GM19035 (cell line): ENCODE measurements at regions not wholly inside any gene's neighbourhood (a gene's known extent, or its start where the extent isn't known, plus 50 kb on each side); places are given as distances from the start of the nearest gene placed in this dataset.
"Not testable (repeated sequence)": the region's sequence is repeated elsewhere in the genome, so short reads cannot be mapped to it uniquely, and the experiment has no call there.

Experiments used
- ATAC-seq: cut with Tn5 transposase; IDR thresholded peaks from one replicate; pipeline ENCODE4 v1.9.1; 2021; ENCODE audit not compliant: unreplicated experiment

DNA sequence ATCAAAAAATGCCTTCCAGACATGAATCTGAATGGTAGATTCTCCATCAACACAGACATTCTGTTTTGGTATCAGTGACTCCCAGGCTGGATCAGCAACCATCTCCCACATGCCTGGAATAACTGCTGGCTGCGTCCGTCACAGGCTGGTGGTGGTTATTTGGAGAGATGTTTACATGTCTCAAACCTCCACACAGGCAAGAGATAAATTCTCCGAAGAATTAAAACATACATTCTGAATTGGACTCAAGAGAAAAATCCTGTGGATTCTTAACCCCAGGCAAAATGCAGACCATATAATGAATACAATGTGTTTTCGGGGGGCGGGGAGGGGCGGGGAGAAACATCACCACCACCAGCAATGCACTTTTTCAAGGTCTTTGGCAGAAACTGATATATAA lies 108.2 kb downstream of the THBS2 start:
- no peak for ATAC-seq

DNA sequence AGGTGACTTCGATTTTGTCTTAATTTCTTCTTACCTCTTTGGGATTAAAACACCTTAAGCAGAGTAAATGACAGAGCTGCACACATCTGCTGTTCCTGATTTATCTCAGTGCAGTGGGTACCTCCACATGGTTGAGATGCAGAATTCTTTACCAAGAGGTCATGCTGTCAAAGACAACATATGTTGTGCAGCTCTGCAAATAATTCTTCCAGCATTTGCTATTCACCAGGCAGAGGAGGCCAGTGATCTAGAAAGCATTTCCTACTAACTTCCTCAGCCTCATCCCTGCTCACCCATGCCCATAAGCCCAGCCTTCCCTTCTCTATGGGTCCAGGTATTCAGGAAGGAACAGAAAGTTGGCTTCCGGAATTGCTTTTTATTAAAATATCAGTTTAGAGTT lies 109.3 kb downstream of the THBS2 start:
- ATAC-seq = no peak

DNA sequence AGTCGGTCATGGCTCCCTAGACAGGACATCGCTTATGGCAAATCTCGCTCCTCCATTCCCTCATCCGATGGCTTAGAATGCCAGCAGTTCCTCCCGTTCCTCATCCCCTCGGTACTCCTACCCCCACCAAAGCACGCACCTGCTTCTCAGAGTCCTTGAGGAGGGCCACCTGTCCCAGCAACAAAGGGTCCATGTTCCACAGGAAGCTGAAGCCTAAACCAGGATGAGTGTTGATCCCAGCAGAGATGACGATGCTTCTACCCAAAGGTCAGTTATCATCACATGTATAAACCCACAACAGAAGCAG lies 111.2 kb downstream of the THBS2 start:
- no peak for ATAC-seq

DNA sequence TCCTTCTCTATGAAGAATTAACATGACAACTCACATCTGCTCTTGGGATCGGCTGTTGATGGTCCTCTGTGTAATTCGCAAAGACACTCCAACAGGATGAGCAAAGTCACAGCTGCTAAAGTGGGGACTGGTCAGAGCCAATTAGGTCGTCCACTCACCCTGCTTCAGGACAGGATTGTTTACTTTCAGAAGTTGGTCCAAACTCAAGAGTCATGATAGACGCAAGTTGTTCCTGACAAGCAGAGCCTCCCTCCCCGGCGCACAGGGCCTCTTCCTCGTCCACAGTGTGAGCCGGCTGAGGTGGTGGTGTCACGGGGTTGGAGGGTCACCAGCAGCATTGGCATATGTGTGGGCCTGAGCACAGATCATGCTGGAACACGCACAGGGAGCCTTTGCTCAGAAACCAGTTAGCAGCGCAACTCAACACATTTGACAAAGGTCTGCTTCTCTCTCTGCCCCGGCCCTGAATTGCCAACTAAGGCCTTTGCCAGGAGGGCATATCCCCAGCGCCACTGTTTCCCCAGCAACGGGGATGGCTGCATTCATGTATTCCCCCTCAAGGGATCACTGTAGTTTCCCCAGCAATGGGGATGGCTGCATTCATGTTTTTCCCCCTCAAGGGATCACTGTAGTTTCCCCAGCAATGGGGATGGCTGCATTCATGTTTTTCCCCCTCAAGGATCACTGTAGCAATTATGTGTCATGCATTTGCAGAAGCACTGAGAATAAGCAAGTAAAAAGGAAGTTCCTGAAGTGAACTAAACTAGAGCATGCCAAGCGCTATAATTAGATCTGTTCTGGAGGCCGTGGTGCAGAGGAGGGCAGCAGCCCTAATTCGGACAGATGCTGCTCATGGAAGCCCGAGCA lies 111.7 kb downstream of the THBS2 start:
- ATAC-seq = no peak

DNA sequence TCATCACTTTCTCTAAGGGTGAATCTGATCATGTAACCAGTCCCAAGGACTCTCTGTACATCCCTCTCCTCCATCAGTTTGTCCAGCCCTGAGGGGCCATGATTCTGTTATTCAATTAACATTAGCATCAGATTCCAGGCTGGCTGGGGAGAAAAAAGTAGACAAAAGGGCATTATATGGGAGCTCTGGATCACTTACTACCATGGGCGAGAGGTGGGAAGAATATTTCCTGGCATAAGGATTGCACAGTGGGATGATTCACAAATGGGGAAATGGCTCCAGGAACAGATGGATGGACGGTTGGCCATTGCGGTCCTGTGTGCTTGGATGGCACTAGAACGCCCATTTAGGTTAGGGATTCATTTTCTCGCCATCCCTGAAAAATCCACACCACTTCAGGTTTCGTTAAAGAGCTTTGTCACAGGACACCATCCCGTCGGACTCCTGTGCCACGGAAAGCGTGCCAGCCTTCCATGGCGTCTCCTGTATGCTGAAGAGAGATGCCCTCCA lies 112.6 kb downstream of the THBS2 start:
- no peak for ATAC-seq

DNA sequence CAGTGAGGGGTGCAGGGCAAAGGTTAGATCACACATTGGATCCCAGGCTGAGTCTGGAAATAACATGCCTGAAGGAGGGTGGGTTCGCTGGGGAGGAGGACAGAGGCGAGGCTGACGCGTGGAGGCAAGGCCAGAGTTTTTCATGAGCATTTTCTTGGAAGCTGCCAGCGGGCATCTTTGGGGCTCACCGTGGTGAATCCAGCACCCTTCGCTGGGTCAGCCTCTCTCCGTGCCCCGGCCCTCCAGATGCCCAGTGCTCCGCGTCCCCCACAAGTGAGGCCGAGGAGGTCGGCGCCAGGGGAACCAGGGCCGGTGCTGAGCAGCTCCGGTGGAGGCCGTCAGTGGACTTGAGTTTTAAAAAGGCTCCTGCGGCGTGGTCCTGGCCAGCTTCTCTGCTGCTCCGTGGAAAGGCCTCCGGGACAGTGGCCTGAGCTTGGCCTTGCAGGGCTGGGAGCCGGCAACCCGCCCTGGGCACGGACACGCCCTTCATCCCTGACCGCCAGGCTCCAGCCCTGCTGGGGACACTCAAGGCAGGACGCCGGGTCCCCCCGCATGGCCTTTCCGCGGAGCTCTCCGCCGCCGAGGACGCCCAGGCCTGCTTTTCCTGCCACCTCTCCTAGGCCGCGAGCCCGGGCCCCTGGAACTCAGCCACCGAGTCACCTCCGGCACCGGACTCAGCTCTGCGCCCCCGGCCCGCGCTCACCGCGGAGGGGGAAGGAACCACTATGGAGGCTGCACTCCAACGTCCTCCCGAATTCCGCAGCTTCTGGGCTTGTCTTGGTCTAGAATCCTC lies 114.3 kb downstream of the THBS2 start:
- no peak for ATAC-seq

DNA sequence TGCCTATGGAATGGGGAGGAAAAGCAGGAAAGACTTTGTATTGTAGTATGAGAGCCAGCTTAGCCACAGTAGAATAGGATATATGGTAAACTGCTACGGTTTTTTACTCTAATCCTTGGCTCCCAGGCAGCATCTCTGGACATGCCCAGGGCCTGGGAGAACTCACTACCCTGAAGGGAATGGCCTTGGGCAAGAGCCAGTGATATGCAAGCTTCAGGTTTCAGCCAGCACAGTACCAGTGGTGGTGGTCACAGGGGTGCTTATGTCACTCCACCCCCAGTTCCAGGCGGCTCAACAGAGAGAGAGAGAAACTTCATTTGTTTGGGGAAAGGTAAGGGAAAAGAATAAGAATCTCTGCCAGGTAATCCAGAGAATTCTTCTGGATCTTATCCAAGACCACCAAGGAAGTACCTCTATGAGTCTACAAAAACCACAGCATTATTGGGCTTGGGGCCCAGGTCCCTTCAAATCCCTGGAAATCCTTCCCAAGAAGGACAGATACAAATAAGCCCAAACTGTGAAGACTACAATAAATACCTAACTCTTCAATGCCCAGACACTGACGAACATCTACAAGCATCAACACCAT lies 121.2 kb downstream of the THBS2 start:
- ATAC-seq = no peak

DNA sequence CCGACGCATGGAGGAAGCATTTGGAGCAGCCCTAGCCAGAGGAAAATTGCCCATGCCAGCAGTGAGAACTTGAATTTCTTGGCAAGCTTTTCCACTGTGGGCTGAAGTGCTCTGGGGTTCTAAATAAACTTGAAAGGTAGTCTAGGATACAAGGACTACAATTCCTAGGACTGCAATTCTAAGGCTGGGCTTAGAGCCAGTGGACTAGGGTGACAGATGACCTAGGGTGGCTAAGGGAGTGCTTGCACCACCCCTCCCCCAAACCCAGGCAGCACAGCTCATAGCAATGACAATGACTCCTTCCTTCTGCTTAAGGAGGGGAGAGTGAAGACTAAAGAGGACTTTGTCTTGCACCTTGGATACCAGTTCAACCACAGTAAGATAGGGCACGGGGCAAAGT lies 122.3 kb downstream of the THBS2 start:
- no peak for ATAC-seq

DNA sequence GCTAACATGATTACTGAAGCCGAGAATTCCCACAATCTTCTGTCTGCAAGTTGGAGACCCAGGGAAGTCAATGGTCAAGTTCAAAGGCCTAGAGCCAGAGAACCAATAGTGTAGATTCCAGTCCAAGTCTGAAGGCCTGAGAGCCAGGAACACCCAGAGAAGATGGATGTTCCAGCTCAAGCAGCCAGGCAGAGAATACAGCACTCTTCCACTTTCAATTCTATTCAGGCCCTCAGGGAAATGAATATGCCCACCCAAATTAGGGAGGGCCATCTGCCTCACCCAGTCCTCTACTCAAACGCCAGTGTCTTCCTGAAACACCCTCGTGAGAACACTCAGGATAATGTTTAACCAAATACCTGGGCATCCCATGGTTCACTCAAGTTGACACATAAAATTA lies 123.5 kb downstream of the THBS2 start:
- no peak for ATAC-seq

DNA sequence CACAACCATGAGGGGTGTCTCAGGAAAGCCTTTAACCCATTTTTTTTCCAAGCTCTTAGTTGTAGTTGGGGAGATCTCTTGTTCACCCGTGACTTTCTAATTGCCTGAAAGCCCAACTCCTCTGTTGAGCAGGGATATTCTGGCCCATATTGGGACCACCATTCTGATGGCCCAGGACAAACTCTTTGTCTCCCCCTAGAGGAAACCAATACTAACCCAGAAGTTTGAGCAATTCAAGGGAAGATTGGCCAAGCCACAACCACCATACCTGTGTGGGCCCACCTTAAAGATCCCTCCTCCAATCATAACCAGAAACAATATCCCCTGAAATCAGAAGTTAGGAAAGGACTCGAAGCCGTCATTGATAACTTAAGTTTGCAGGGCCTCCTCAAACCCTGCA lies 132.6 kb downstream of the THBS2 start:
- ATAC-seq = no peak

DNA sequence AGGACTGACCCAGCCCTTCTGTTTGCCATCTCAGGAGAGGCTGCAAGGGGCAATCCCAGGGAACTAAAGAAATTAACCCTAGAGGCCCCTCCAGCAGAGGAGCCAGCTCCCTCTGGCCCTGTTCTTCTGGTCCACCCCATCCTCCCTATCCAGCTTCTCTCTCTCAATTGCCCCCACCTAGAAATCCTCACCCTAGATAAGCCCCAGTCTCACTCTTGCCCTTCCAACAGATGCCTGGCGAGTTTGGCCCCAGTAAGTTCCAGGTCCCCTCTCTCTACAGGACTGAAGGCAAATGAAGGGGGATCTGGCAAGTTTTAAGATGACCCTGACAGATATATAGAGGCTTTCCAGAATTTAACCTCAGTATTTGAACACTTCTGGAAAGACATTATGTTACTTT lies 134.0 kb downstream of the THBS2 start:
- ATAC-seq = no peak

DNA sequence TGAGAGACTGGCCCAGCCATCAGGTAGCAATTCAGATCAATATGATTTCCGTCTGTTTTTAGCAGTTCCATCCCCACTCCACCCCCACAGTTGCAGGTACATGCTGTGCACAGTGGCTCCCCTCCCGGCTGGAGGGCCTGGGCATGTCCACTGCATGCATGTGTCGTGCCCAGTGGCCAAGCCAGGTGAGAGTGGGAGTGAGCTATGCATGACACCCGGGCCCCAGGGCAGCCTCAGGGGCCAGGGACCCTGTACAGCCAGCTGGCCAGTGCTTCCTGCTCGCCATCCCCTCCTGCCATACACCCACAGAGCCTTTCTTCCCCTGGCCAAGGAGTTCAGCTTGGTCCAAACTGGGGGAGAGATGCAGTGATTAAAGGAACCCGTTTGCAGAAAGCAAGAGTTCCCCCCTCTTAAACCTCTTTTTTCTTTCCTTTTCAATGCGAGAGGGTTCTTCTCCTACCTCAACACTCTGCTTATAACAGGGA lies 135.3 kb downstream of the THBS2 start:
- ATAC-seq = no peak

DNA sequence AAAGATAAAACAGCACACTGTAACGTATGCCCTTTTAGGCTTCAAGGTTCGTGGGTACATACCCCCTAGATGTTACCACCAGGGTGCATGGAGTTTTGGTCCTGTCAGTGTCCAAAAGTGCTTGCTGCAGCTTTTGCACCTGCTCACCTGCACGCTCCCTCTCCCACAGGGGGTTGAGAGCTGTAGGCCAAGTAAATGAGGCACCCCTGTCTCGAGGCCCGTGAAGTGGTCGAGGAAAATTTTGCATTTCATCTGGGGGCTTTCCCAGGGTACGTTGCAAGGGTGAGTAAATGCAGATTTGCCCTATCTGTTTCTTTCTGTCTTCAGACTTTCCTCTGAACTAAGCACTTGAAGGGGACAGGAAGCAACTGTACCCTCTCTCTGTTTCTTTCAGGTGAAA lies 136.0 kb downstream of the THBS2 start:
- no peak for ATAC-seq

DNA sequence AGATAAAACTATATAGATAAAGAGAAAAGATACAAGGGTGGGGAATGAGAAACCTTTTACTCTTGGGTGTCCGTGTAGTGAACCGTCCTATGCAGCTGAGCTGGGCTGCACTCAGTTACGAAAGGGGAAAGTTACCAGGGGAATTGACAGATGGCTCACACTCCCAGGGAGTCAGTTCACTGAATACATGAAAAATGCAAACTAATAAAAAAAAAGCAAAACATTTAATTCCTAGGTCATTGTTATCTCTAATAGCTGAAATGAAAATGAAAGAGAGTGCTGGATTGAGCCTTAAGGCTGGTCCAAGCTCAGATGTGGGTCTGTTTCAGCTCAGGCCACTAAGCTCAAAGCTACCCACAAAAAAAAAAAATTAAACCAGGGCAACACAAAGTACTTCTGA lies 138.0 kb downstream of the THBS2 start:
- no peak for ATAC-seq

DNA sequence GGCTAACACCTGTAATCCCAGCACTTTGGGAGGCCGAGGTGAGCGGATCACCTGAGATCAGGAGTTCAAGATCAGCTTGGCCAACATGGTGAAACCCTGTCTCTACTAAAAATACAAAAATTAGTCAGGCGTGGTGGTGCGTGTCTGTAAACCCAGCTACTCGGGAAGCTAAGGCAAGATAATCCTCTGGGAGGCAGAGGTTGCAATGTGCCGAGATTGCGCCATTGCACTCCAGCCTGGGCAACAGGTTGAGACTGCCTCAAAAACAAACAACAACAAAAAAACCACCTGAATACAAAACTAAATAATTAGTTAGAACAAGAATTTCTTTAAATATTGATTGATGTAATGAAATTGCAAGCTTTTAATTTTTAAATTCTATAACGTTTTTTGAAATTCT lies 139.0 kb downstream of the THBS2 start:
- ATAC-seq = not testable (repeated sequence)

DNA sequence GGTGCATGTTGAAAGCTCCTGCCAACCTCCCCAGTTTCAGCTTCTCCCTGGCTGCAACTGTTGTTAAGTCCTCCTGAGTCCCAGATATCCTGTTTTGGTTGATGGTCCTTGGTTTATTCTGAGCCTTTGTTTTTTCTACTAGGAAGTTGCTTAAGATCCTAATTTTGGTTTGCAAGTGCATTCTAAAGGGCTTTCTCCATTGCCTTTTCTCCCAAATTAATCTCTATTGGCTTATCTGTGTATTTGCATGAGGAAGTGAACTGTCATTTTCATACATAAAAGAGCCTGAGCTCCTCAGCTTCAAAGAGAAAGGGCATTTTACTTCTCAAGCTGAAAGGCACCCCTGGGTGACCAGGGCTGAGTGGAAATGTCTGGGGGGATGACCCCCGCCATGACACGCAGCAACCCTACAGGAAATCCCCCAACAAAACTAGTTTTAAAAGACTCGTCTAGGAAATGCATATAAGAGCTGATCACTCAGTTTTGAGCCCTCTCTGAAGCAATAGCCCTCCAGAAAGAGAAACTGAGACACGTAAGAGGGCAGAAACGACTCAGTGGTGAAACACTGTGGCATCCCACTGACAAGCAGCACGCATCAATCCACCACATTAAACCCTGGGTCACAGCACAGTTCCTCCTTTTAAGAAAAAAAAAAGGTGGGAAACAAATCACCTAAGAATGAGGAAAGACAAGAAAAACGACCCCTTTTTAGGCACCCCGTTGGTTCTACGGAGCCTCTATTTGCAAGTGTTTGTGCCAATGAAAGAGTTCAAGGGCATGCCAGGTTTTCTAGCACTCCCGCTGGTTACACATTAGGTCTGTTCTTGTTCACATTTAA lies 140.9 kb downstream of the THBS2 start:
- peak; percentile 83 for ATAC-seq

DNA sequence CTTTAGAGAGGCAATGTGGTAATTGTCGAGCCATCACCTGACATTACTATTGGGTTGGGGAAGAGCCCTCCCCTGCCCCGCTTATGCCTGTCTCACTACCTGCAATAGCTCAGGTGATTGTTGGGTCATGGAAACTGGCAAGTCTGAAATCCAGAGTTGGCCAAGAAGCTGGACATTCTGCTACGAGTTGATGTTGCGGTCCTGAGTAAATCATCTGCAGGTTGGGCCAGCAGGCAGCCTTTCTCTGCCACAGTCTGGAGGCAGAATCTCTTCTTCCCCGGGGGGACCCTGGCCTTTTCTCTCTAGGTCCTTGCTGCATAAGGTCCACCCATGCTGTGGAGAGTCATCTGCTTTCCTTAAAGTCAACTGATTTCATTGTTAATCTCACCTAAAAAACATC lies 142.4 kb downstream of the THBS2 start:
- no peak for ATAC-seq

DNA sequence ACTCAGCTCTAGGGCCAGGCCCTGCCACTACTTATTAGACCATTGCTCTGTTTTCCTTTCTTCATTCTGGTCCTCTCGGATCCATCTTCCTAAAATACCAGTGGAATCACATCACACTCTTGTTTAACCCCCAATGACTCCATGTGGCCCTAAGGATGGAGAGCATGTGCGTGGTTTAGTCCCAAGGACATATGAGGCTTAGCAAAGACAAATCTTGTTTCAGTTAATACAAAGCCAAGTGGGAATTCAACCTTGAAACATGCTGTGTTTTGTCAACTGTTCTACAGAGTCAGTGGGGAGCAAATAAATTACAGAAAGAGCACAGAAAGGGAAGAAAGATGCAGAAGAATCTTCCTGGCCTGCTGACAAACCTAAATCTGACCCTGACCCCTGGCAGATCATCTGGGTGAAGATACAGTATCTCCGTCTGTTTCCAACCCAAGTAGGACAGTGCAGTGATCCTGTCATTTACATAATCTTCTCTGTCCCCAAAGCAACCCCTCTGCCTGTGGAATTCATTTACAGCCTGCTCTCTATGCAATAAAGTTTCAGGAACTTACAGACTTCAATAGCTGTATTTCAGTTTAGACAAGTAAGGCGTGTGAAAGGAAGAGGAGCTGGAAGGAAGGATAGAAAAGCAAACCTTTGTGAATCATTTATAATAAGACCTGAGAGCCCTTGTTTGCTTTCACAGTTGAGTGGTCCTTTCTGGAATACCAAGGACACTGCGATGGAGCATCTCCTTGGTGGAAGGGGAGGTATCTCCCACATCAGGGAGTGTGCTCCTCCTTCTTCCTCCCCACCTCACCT lies 144.0 kb downstream of the THBS2 start:
- ATAC-seq = no peak

DNA sequence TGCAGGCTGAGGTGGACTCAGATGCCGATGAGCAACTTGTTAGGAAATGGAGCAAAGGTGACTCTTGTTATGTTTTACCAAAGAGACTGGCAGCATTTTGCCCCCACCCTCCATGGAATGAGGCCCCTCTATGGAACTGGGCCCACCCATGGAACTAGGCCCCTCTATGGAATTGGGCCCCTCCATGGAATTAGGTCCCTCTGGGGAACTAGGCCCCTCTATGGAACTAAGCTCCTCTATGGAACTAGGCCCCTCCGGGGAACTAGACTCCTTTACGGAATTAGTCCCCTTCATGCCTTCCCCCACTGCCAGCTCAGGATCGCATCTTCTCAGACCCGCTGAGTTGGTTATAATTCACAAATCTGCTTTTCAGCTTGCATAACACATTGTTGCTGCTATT lies 144.9 kb downstream of the THBS2 start:
- no peak for ATAC-seq

DNA sequence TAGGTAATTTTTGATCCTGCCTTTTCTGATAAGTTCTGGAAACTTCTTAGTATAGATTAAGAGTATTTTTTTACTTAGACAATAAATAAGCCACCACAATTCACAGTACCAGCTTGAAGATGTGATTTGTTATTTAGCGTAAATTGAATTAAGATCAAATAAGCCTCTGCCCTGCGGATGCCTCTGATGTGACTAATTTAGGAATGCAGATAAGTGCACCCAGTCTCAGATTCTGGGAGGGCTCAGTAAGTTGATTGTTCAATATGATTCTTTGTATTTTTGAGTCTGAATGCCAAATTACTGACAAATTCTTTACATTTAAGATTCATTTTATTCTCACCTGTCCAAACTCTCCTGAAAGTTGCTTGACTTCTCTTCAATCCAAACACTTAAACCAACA lies 147.5 kb downstream of the THBS2 start:
- ATAC-seq = no peak
